RWPE2 (cell line): ENCODE measurements at regions not wholly inside any gene's neighbourhood (a gene's known extent, or its start where the extent isn't known, plus 50 kb on each side); places are given as distances from the start of the nearest gene placed in this dataset.
A peak's percentile ranks its signal among the peaks of the same experiment; 100 is the strongest.

ENCODE experiments used
- ATAC-seq: fragments of 200-7000 bp; cut with Tn5 transposase; 3 replicates; pipeline ENCODE4 v1.9.1; 2021; ENCODE audit warnings: low read depth
- DNase-seq: peaks from one replicate; pipeline ENCODE4 v3.0.0-alpha.2; 2020; ENCODE audit warnings: low spot score
- H3K27ac ChIP-seq: fragments of 450-650 bp; 2 replicates; pipeline ENCODE4 v1.5.1; 2017; ENCODE audit warnings: mild to moderate bottlenecking; ENCODE audit not compliant: poor library complexity, severe bottlenecking
- H3K27me3 ChIP-seq: fragments of 250-450 bp; sonication (Bioruptor Pico); 2 replicates; pipeline ENCODE4 v1.5.1; 2021; ENCODE audit warnings: mild to moderate bottlenecking, moderate library complexity; ENCODE audit not compliant: insufficient read depth, poor library complexity, severe bottlenecking
- H3K36me3 ChIP-seq: fragments of 250-450 bp; sonication (Bioruptor Pico); 2 replicates; pipeline ENCODE4 v1.5.1; 2020; ENCODE audit warnings: low read depth, mild to moderate bottlenecking, moderate library complexity
- H3K4me1 ChIP-seq: fragments of 250-450 bp; sonication (Bioruptor Pico); 2 replicates; pipeline ENCODE4 v1.5.1; 2021; ENCODE audit warnings: mild to moderate bottlenecking, moderate library complexity; ENCODE audit not compliant: insufficient read depth, poor library complexity, severe bottlenecking
- H3K4me3 ChIP-seq: fragments of 250-450 bp; sonication (Bioruptor Pico); 2 replicates; pipeline ENCODE4 v1.5.1; 2021; ENCODE audit warnings: mild to moderate bottlenecking, moderate library complexity; ENCODE audit not compliant: severe bottlenecking
- H3K9me3 ChIP-seq: fragments of 250-450 bp; sonication (Bioruptor Pico); 2 replicates; pipeline ENCODE4 v1.5.1; 2021; ENCODE audit warnings: mild to moderate bottlenecking, moderate library complexity; ENCODE audit not compliant: severe bottlenecking
- CTCF ChIP-seq: fragments of 450-650 bp; IDR thresholded peaks from one replicate; pipeline ENCODE4 v1.5.1; 2017; ENCODE audit warnings: mild to moderate bottlenecking, moderate library complexity; ENCODE audit not compliant: poor library complexity, severe bottlenecking

- TF ChIP-seq CTCF: peak; percentile 35
Observed at GRCh38 chr7:148485618-148486017, 104.9 kb upstream of the C7orf33 start.

GRCh38 chr7:148486937-148487336 lies 103.6 kb upstream of the C7orf33 start:
- ATAC-seq (no peak), DNase-seq (no peak)
- no peak overlapping the region for H3K27ac ChIP-seq
- no peak for TF ChIP-seq CTCF
- H3K4me1 ChIP-seq: no peaks in the 10 kb centered on the region
- no peaks in the 10 kb centered on the region for H3K27me3 ChIP-seq
- peaks cover 5% of the 10 kb centered on the region for H3K9me3 ChIP-seq
- H3K4me3 ChIP-seq: no peak overlapping the region
- no peaks in the 10 kb centered on the region for H3K36me3 ChIP-seq

More at GRCh38 chr7:148485618-148486017, 104.9 kb upstream of the C7orf33 start:
- no peaks in the 10 kb centered on the region for H3K4me1 ChIP-seq
- H3K27ac ChIP-seq: no peak overlapping the region
- DNase-seq (no peak), ATAC-seq (0 out of 3 replicates have a peak, but pooled peaks have one; percentile 36)
- H3K4me3 ChIP-seq: no peak overlapping the region
- no peaks in the 10 kb centered on the region for H3K27me3 ChIP-seq
- no peaks in the 10 kb centered on the region for H3K36me3 ChIP-seq
- H3K9me3 ChIP-seq: no peaks in the 10 kb centered on the region

- Histone ChIP-seq H3K4me1 (no peaks in the 10 kb centered on the region), H3K36me3 (no peaks in the 10 kb centered on the region), H3K27ac (no peak overlapping the region), H3K27me3 (no peaks in the 10 kb centered on the region), H3K4me3 (no peak overlapping the region), H3K9me3 (peaks cover 8% of the 10 kb centered on the region)
- TF ChIP-seq CTCF: no peak
- no peak for DNase-seq
- ATAC-seq: no peak
Observed at GRCh38 chr7:148487912-148488311, 102.7 kb upstream of the C7orf33 start.

GRCh38 chr7:148489678-148490077 lies 100.9 kb upstream of the C7orf33 start:
- H3K4me1 ChIP-seq: no peaks in the 10 kb centered on the region
- TF ChIP-seq CTCF: no peak
- ATAC-seq: no peak

GRCh38 chr7:148492157-148492860 lies 98.3 kb upstream of the C7orf33 start:
- H3K27ac ChIP-seq: peak overlapping the region; percentile 62
- no peak for TF ChIP-seq CTCF
- peaks cover 8% of the 10 kb centered on the region for H3K9me3 ChIP-seq
- H3K4me1 ChIP-seq: no peaks in the 10 kb centered on the region
- no peak for DNase-seq
- ATAC-seq: peak; percentile 53
- H3K36me3 ChIP-seq: no peaks in the 10 kb centered on the region
- no peaks in the 10 kb centered on the region for H3K27me3 ChIP-seq
- no peak overlapping the region for H3K4me3 ChIP-seq

More at GRCh38 chr7:148489678-148490077, 100.9 kb upstream of the C7orf33 start:
- peaks cover 8% of the 10 kb centered on the region for H3K9me3 ChIP-seq
- H3K4me3 ChIP-seq: no peak overlapping the region
- no peaks in the 10 kb centered on the region for H3K27me3 ChIP-seq
- DNase-seq: no peak
- H3K36me3 ChIP-seq: no peaks in the 10 kb centered on the region
- no peak overlapping the region for H3K27ac ChIP-seq
